GM21723 (cell line): ENCODE measurements at regions not wholly inside any gene's neighbourhood (a gene's known extent, or its start where the extent isn't known, plus 50 kb on each side); places are given as distances from the start of the nearest gene placed in this dataset.
"Not testable (repeated sequence)": the region's sequence is repeated elsewhere in the genome, so short reads cannot be mapped to it uniquely, and the experiment has no call there.

Experiments
- ATAC-seq: cut with Tn5 transposase; IDR thresholded peaks from one replicate; pipeline ENCODE4 v1.9.1; 2021; ENCODE audit warnings: mild to moderate bottlenecking, moderate library complexity; ENCODE audit not compliant: unreplicated experiment

DNA sequence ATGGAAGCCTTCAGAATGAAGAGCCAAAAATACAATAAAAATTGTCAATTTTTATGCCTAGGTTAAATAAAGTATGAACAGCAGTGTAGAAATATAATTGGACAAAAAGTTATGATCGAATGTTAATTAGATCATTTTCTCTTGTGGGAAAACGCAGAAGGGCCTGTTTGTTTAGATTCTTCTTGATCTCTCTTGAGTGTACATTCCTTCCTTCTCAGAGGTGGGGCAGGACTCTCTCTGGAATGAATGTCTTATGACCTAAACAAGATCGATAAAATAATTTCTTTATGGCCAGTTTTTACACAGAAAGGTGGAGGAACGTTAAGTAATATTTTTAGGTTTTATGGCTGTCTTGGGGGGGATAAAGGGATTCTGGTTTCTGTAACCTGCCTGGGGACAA, 500.1 kb upstream of the MARCKS start:
- no peak for ATAC-seq

DNA sequence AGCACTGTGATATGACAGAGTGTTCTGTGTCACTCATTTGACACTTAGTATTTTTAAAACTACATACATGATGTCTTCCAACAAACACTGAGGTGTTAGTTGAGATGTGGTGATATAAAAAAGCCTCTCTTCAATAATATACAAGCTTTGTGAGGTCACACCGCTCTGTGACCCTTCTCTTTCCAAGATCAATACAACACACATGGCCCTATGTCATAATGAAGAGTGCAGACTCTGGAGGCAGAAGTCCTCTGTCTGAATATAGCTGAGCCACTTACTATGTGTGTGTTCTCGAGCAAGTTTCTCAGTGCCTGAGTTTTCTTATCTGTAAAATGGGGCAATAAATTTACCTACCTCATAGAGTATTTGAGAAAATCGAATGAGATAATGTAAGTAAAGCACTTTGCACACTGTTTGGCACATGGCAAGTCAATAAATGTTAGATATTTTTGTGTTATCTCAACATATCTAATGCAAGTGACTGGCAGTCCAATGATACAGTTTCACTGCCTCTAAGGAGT, 499.0 kb upstream of the MARCKS start:
- ATAC-seq: no peak

DNA sequence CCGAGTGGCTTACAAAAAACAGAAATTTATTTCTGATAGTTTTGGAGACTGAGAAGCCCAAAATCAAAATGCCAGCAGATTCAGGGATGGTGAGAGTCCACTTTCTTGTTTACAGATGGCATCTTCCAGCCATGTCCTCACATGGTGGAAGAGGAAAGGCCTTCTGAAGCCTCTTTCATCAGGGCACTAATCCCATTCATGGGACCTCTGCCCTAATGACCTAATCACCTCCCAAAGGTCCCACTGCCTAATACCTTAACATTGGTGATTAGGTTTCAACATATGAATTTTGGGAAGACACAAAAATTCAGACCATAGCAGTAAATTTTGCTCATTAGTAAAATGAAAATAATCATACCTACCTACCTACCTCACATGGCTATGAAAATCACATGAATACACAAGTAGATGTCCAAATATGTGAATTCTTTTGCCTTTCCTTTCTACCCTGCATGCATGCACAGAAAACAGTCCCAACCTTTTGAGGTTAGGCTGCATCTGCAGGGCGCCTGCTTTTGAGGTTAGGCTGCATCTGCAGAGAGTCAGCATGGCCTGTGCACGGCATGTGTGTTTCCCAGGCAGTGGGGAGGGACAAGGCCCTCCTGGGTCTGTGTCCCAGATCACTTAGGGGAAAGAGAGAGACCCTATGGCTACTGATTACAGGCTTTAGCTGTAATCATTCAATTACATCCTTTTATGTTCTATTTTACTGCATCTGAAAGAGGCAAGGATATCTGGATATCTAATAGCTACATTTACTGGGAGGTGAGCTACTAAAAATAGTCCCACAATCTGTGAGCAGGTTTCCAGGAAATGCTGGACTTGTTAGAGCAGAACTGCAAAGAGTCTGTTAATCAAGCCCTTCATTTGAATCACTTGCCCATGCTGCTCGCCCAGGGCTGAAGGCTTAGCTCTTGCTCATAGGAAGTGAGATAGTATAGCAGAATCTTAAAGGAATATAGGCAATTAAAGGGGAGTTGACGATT, 497.7 kb upstream of the MARCKS start:
- ATAC-seq: no peak

GRCh38 chr6:113361014-113361645, 496.0 kb upstream of the MARCKS start:
- ATAC-seq: no peak

DNA sequence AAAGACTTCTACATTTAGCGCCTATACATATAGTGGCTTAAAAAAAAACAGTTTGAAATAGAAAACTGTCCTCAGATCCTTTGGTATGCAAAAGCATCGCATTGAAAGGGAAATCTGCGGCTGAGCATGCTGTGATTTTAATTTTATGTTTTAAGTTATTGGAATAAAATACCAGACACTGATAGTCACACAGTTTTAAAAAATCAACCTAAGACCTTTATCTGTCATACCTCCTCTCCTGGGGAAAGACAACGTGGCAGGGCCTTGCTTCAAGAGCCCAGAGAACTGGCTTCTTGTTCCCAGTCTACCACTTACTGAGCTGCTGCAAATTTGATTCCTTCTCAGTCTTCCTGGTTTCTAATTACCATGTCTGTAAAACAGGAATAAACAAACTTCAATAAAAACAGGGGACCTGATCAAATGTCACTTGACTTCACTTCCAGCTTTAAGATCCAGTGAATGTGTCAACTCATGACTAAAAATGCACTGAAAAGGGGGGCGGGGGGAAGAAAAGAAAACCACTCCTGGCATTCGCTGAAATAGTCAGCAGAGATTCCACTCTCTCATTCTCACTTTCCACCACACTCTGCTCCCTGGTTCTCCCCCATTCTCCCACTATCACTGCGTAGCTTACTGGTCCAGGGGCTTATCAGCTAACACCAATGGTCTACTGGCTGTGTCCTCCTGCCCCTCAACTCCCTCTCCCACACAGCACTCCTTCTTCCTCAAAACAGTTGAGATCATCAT, 494.7 kb upstream of the MARCKS start:
- ATAC-seq: no peak

DNA sequence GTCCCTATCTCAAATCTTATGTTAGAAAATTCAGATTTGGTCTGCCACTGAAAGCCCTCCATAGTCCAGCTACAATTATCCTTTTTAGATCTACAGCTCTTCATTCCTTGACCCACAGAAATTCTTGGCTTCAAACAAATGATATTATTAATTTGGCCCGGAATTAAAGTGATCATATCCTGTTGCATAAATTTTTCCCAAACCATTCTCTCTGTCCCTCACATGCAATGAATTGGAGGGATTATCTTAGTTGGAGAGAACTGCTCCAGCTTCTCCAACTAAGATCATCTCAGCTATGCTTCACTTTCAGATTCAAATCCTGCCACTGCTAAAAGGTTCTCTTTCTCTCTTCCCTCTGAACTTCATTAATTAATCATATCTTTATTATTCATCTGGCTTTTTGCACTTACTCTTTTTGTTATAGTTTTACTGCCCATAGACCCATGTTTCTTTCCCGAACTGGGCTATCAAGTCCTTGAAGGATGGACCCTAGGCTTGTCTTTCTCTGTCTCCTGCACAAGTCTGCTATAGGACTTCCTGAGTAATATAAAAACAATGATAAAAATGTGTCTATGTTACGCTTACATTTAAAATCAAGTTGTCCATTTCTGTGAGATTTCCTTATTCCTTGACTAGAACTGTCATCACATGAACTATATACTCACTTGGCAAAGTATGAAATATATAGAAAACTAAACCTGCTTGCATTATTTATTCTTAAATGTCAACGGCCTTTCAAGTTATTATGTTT, 493.9 kb upstream of the MARCKS start:
- no peak for ATAC-seq

DNA sequence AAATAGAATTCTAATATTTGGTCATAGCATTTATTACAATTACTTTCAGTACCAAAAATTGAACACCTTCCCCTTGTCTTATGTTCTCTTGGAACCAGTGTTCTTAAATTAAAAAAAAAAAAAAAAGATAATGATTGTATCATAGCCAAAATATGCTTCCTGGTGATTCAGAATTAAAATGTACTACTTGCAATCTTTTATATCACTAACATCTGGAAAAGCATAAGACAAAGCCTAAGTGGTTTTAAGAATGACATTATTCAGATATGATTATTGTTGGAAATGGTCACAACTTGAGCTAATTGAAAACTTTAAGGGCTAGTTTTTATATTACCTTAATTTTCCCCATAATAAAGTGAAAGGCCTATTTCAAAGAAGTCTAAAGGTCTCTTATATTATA, 493.3 kb upstream of the MARCKS start:
- ATAC-seq: no peak

GRCh38 chr6:113364766-113365165, 492.4 kb upstream of the MARCKS start:
- no peak for ATAC-seq

DNA sequence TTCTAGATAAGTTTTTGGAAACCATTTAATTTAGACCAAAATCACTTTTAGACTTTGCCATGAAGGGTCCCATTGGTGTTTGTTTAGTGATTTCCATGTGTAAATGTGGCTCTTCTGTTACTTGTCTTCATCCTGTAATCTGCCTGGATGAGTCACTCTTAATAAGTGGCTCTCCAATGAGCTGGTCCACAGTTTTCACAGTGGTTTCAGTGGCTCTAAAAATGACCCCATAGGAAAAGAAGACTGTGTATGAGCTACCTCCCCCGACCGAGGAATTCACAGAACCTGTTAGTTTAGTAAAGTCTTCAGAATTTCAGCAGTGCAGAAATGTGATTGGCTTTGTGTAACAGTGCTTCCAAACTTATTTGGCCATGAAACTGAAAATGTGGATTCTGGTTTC, 492.0 kb upstream of the MARCKS start:
- ATAC-seq: no peak

- no peak for ATAC-seq
Observed at GRCh38 chr6:113366505-113366904, 490.6 kb upstream of the MARCKS start.

DNA sequence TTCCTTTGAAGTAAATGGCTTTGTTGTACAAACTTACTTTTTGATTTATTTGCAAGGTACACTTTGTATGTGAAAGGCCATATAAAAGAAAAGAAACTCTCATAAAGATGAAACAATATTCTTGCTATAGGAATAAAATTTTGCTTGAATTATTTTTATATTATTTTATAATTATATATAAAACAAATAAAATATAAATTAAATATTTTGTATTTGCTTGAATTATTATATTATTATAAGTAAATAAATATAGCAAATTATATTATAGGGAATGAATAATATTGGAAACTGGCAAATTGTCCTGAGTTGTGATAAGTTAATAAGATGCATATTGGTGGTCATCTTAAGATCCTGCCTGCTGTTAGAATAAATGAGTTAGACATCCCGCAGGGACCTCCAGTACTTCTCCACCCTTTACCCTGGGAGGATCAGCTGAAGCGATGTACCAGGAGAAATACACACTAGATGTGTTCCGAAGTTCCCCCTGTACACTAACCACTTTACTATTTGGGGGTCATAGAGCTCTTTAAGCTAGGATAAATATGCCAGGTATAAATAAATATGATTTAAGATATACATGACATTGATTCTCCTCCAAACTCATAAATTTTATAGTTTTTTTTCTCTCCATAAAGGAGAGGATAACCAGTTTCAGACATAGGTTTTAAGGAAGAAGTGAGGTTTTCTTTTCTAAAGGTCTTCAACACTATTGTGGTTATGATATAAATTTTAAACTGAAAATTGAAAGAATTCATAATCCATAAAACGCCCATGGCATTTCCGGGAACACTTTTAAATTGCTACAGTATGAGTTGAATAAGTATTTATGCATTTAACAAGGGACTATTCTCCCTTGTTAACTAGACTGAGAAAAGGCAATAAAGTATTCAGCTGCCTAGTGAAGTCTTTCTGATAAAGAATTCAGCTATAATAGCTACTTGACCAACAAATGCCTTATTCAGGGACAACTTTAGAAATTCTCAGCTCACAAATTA, 486.3 kb upstream of the MARCKS start:
- ATAC-seq: no peak

DNA sequence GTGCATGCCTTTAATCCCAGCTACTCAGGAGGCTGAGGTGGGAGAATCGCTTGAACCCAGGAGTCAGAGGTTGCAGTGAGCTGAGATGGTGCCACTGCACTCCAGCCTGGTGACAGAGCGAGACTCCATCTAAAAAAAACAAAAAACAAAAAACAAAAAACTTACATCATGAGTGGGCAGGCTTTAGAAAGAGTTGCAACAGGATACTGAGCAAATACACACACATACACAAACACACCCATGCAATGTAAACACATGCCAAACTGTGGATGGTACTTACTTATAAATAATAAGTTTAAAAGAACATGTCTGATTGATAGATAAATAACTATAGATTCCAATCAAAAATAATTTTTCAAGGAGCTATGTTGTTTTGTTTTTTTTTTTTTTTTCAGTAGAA, 481.7 kb upstream of the MARCKS start:
- ATAC-seq: not testable (repeated sequence)

DNA sequence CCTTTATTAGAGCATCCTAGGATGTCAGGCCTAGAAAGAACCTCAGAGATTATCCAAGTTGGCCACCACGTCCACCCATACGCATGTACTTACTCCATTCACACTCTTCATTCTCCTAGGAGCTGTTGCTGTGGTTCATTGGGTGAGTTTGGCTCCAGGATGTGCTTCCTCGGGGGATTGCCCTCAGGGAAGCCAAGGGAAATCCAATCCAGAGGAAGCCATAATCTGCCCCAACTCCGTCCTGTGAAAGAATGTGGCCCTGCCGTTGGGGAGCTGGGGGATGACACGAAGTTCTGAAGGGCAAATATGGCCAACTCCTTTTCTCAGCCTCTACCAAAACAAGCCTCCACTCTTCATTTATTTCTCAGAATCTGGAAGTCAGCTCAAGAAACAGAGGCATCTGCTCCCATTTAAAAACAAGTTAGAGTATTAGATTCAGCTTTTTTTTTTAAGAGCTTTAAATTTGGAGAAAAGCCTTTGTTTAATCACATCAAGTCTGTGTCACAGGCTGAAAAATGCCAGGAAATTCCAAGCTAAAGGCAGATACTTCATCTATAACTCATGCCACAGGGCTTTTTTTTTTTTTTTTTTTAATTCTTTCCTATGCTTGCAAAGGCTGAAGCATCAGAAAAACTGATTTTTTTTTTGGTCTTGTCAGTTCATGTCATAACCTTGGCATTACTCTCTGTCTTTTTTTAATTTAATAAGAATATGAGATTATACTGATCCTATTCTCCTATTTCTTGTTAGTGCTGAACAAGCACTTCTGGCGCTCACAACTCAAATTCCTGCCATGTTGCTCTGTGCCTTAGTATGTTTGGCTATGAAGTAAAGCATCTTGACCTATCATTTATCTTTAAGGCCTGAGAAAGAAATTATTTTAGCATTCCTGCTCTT, 480.9 kb upstream of the MARCKS start:
- no peak for ATAC-seq

GRCh38 chr6:113376847-113377165, 480.3 kb upstream of the MARCKS start:
- no peak for ATAC-seq

DNA sequence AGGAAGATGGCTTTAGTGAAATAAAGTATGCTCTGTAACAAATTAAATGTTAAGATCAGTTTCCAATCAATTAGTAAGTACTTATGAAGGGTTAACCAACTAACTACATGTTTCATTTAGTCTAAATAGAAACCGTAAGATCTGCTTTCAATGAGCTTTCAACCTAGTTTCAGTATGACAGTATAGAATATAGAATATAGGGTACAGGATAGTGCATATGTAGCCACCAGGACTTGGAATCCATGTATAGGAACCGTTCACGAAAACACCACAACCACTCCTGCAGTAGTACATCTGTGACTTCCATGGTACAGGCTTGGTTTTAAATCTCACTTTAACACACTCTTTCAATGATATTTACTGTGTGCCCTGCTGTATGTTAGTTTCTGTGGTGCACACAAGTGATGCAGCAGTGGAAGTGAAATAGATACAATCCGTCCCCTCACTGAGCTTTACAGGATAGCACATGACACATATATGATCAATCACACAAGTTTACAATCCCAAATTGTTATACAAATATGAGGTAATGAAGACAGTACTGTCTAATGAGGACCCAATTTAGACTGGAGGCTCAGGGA, 479.7 kb upstream of the MARCKS start:
- ATAC-seq: peak; percentile 63

DNA sequence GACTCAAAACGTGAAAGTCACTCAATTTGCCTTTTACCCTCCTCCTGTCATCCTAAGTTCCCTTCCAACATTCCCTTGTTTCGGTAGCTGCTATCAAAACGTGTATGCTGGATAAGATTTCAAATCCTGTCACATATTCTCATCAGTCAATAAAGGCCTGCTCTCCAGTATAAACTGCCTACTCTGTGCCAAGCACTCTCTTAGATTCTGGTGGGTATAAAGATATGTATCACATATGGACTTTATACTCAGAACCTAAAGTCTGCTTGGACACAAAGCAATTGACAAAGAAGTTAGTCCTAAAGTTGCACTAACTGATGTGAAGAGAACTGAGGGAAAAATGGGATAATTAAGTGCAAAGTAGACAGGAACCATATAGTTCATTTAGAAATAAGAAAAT, 476.6 kb upstream of the MARCKS start:
- no peak for ATAC-seq

- ATAC-seq: no peak
Observed at GRCh38 chr6:113381232-113381631, 475.9 kb upstream of the MARCKS start.

DNA sequence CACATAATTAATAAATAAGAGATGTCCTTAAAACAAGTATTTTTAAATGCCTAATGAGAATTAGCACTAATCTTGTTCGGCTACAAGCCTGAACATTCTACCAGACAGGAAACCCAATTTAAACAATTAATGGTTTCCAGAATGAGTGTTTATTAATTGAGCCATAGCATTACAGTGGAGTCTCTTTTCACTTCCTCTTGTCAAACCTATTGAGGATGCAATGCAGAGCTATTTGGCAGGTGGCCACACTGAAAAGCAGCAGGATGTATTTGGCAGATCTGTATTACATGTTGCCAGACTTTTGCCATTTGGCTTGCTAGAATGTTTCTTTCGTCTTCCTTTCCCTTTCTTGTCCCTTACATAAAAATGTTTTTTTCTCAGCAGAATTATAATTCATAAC, 475.2 kb upstream of the MARCKS start:
- ATAC-seq: peak; percentile 85
